C4-2B (cell line): ENCODE measurements at regions not wholly inside any gene's neighbourhood (a gene's known extent, or its start where the extent isn't known, plus 50 kb on each side); places are given as distances from the start of the nearest gene placed in this dataset.

Source experiments
- H3K27ac ChIP-seq: fragments of 450-650 bp; 2 replicates; pipeline ENCODE4 v1.5.1; 2017
- CTCF ChIP-seq: fragments of 450-650 bp; conservative IDR thresholded peaks from 2 replicates; pipeline ENCODE4 v1.5.1; 2017; ENCODE audit warnings: mild to moderate bottlenecking
- ZFX ChIP-seq: fragments of 450-650 bp; IDR thresholded peaks from 2 replicates; pipeline ENCODE4 v1.6.1; 2017

- no peak for TF ChIP-seq CTCF
- H3K27ac ChIP-seq, result no peak overlapping the region
Measured at GRCh38 chr6:126897758-126898157, 220.7 kb upstream of the RSPO3 start.

GRCh38 chr6:126904176-126904575 is 214.3 kb upstream of the RSPO3 start:
- TF ChIP-seq CTCF, result no peak
- H3K27ac ChIP-seq, result no peak overlapping the region

GRCh38 chr6:126905917-126906316 is 212.6 kb upstream of the RSPO3 start:
- no peak overlapping the region for H3K27ac ChIP-seq
- TF ChIP-seq CTCF (no peak), ZFX (no peak)

- TF ChIP-seq ZFX, result no peak
- TF ChIP-seq CTCF, result no peak
- H3K27ac ChIP-seq, result no peak overlapping the region
Measured at GRCh38 chr6:126907312-126907711, 211.2 kb upstream of the RSPO3 start.

- TF ChIP-seq ZFX, result no peak
Measured at GRCh38 chr6:126907996-126908395, 210.5 kb upstream of the RSPO3 start.

GRCh38 chr6:126909493-126909892 is 209.0 kb upstream of the RSPO3 start:
- TF ChIP-seq CTCF, result no peak
- no peak for TF ChIP-seq ZFX
- H3K27ac ChIP-seq, result no peak overlapping the region

More at GRCh38 chr6:126907996-126908395, 210.5 kb upstream of the RSPO3 start:
- H3K27ac ChIP-seq, result no peak overlapping the region

- no peak overlapping the region for H3K27ac ChIP-seq
- TF ChIP-seq CTCF (no peak), ZFX (no peak)
Measured at GRCh38 chr6:126913651-126914050, 204.8 kb upstream of the RSPO3 start.

GRCh38 chr6:126914172-126914571 is 204.3 kb upstream of the RSPO3 start:
- TF ChIP-seq CTCF, result no peak
- no peak for TF ChIP-seq ZFX
- no peak overlapping the region for H3K27ac ChIP-seq
